ENCODE measurements at regions not wholly inside any gene's neighbourhood (a gene's known extent, or its start where the extent isn't known, plus 50 kb on each side); places are given as distances from the start of the nearest gene placed in this dataset.

DNA sequence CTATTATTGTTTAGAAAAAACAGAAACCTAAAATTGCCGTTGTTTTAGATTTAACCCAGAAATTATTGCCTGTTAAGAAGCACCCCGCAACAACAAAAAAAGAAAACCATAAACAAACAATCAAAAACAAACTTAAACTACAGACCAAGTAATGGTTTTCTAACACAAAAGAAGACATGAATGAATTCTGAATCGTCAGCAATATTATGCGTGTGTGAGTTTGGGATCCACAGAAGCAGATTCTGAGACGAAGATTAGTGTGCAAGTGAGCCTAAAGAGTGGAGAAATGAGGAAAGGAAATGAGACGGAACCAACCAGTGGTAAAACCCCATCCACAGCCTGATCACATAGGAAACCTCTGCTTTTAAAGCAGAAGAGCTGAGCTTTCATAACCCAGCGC is 1514.9 kb upstream of the PIK3C3 start:
- in situ Hi-C loops (cut with MboI; ENCODE audit: low pct_unique_long_range_greater_than_20kb, low sequenced_read_pairs, unreplicated experiment): no loop called here

DNA sequence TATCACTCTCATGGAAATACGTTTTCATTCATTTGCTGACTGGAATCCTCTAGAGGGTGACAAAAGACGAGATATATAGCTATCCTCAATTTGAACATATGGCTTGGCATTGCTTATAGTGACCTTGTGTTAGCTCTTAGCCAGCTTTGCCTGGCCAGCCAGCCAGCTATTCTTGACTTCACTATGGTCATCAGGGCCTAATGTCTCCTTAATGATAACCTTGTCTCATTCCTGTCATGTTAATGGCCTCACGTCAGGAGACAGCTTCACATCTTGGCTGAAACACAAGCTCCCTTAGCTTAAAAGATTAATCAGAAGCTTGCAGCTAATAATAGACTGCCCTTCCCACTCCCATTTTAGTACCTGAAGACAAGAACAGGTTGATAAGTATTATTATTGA is 1517.5 kb upstream of the PIK3C3 start:
- in situ Hi-C loops (cut with MboI; ENCODE audit: low pct_unique_long_range_greater_than_20kb, low sequenced_read_pairs, unreplicated experiment): no loop called here
- no peak for DNase-seq (ENCODE audit: low spot score)
- TF ChIP-seq, protein P1, sequence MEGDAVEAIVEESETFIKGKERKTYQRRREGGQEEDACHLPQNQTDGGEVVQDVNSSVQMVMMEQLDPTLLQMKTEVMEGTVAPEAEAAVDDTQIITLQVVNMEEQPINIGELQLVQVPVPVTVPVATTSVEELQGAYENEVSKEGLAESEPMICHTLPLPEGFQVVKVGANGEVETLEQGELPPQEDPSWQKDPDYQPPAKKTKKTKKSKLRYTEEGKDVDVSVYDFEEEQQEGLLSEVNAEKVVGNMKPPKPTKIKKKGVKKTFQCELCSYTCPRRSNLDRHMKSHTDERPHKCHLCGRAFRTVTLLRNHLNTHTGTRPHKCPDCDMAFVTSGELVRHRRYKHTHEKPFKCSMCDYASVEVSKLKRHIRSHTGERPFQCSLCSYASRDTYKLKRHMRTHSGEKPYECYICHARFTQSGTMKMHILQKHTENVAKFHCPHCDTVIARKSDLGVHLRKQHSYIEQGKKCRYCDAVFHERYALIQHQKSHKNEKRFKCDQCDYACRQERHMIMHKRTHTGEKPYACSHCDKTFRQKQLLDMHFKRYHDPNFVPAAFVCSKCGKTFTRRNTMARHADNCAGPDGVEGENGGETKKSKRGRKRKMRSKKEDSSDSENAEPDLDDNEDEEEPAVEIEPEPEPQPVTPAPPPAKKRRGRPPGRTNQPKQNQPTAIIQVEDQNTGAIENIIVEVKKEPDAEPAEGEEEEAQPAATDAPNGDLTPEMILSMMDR (IDR thresholded peaks at IDR 0.05; ENCODE audit: extremely low read depth, insufficient read depth, missing control alignments): no peak

More for the DNA sequence above, 1514.9 kb upstream of the PIK3C3 start:
- TF ChIP-seq, protein P1 (IDR thresholded peaks at IDR 0.05; ENCODE audit: extremely low read depth, insufficient read depth, missing control alignments): no peak
- no peak for DNase-seq (ENCODE audit: low spot score)

DNA sequence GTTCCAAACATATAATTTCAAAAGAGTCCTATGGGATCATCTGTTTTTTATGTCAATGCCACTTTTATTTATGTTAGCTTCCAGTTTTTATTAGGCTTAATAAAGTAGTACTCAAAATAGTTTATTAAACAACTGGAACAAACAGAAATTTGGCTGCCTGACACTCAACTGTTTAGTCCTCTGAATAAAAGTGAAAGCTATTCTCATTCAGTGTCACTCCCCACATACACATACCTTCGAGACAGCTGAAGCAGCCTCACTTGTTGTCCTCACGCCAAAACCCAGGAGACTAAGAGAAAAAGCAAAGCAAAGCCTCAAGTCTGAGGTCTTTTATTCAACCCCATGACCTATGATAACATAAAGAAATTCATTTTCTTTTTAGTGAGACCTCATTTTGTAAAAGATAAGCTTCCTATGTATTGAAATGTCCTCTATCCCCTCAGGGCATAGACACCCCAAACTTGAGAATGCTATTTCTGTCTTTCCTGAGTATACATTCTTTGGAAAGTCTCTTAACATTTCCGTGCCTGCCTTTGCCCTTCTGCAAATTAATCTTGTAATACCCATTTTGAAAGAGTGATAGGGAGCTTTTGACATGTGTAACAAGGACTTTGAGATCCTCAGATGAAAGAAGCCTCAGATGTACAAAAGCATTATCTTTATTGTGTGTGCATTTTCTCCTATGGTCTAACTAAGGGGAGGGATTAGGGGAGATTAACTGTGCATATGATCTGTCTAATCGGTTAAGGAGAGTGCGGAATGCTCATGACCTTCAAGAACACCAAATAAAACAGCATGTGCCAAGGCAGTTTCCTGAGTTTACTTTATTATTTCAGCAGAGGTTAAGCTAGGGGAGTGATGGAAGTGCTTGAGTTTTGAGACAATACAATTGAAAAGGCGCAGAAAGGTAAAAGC is 1523.7 kb upstream of the PIK3C3 start:
- TF ChIP-seq, protein P1 (IDR thresholded peaks at IDR 0.05; ENCODE audit: extremely low read depth, insufficient read depth, missing control alignments): no peak
- in situ Hi-C loops (cut with MboI; ENCODE audit: low pct_unique_long_range_greater_than_20kb, low sequenced_read_pairs, unreplicated experiment): no loop called here
- no peak for DNase-seq (ENCODE audit: low spot score)

DNA sequence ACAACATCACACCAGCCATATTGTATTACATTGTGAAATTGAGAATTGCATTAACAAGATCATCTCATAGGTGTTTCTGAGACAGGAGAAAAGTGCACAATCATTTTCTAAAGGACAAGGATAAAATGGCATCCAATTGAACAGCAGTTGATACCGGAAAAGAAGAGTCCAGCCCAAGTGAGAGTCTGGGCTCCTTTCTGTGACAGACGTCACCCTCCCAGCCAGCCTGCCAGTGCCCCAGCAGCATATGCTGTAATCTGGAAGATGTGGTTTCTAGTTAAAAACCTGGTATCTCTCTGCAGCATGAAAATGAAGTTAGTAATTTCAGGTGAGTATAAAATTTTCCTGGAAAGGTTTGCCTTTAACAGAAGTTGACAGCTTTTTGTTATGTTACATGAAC is 1531.7 kb upstream of the PIK3C3 start:
- in situ Hi-C loops (cut with MboI; ENCODE audit: low pct_unique_long_range_greater_than_20kb, low sequenced_read_pairs, unreplicated experiment): no loop called here
- TF ChIP-seq, protein P1 (IDR thresholded peaks at IDR 0.05; ENCODE audit: extremely low read depth, insufficient read depth, missing control alignments): no peak
- no peak for DNase-seq (ENCODE audit: low spot score)

DNA sequence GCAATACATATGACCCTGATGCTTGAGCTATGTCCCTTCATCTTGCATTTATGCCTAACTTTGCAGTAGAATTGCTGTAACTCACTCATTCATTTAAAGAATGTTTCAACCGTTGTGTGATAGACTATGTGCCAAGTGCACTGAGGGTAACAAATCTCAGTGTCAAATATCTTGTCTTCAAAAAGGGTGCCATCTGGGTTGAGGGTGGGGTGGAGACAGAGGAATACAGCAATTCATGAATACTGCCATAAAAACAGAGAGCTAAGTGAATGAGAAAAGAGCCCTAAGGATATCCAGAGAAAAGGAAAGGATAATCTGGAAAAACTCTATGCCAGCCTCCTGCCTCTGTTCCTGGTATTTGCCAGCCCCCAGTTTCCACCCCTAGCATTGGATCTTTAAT is 1534.4 kb upstream of the PIK3C3 start:
- TF ChIP-seq, protein P1 (IDR thresholded peaks at IDR 0.05; ENCODE audit: extremely low read depth, insufficient read depth, missing control alignments): no peak
- DNase-seq (ENCODE audit: low spot score): no peak
- in situ Hi-C loops (cut with MboI; ENCODE audit: low pct_unique_long_range_greater_than_20kb, low sequenced_read_pairs, unreplicated experiment): no loop called here

DNA sequence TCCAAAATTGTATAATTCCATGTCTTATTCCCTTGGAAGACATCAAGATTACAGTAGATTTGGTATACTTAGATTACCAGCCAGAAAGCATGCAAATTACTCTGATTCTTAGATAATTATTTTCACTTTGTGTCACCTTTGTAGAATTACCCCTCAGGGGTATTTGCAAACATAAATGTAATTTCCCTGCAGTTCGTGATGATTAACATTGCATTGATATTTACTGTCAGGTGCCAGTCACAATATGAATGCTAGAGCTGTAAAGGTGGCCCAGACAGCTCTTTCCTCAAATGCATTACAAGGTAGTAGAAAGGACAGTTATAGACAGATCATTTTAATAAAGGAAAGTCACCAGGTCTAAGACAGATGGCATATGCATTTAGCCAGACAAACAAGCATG is 1537.5 kb upstream of the PIK3C3 start:
- in situ Hi-C loops (cut with MboI; ENCODE audit: low pct_unique_long_range_greater_than_20kb, low sequenced_read_pairs, unreplicated experiment): no loop called here
- no peak for DNase-seq (ENCODE audit: low spot score)
- TF ChIP-seq, protein P1 (IDR thresholded peaks at IDR 0.05; ENCODE audit: extremely low read depth, insufficient read depth, missing control alignments): no peak
